A549 (cell line): ENCODE measurements at regions not wholly inside any gene's neighbourhood (a gene's known extent, or its start where the extent isn't known, plus 50 kb on each side); places are given as distances from the start of the nearest gene placed in this dataset.

Source experiments
- CHD4 ChIP-seq: fragments of 200-600 bp; sonication (generic); IDR thresholded peaks from 2 replicates; pipeline ENCODE4 v1.6.1; 2016; ENCODE audit warnings: antibody characterized with exemption, mild to moderate bottlenecking, borderline replicate concordance
- EP300 ChIP-seq, 2 experiments: fragments of >200 bp; sonication (Bioruptor Twin); formaldehyde crosslinking; IDR thresholded peaks; 2 replicates in 1 of 2; 3 replicates in 1 of 2; pipeline ENCODE4 v1.6.1; 2016 to 2017
- TF ChIP-seq, protein P1 (sequence below): fragments of >200 bp; sonication (Bioruptor Twin); formaldehyde crosslinking; IDR thresholded peaks from 3 replicates; pipeline ENCODE4 v1.5.1; 2016
- TF ChIP-seq, protein P2 (sequence below): fragments of 450-650 bp; IDR thresholded peaks from 2 replicates; pipeline ENCODE4 v1.6.1; 2014; ENCODE audit warnings: antibody characterized with exemption
- TF ChIP-seq, protein P3 (sequence below): fragments of 250-450 bp; sonication (Bioruptor Pico); IDR thresholded peaks from 2 replicates; pipeline ENCODE4 v1.5.0; 2021; ENCODE audit warnings: mild to moderate bottlenecking, moderate library complexity, borderline replicate concordance

DNA sequence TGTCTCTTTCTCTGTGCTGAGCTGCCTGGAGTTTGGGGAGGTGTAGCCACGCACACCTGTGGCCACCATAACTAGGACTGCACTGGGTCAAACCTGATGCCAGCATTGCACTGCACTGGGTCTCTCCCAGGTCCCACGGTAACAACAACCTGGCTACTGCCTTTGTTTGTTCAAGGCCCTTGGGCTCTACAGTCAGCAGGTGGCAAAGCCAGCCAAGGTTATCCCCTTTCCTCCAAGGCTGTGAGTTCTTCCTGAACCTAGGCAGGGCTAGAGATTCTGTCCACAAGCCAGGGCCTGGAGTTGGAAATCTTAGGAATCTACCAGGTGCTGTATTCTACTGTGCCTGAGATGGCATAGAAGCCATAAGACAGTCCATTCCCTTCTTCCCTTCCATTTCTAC is 126.7 kb upstream of the MAGEE2 start:
- TF ChIP-seq, protein P1, sequence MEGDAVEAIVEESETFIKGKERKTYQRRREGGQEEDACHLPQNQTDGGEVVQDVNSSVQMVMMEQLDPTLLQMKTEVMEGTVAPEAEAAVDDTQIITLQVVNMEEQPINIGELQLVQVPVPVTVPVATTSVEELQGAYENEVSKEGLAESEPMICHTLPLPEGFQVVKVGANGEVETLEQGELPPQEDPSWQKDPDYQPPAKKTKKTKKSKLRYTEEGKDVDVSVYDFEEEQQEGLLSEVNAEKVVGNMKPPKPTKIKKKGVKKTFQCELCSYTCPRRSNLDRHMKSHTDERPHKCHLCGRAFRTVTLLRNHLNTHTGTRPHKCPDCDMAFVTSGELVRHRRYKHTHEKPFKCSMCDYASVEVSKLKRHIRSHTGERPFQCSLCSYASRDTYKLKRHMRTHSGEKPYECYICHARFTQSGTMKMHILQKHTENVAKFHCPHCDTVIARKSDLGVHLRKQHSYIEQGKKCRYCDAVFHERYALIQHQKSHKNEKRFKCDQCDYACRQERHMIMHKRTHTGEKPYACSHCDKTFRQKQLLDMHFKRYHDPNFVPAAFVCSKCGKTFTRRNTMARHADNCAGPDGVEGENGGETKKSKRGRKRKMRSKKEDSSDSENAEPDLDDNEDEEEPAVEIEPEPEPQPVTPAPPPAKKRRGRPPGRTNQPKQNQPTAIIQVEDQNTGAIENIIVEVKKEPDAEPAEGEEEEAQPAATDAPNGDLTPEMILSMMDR, result no peak
- TF ChIP-seq, protein P2, sequence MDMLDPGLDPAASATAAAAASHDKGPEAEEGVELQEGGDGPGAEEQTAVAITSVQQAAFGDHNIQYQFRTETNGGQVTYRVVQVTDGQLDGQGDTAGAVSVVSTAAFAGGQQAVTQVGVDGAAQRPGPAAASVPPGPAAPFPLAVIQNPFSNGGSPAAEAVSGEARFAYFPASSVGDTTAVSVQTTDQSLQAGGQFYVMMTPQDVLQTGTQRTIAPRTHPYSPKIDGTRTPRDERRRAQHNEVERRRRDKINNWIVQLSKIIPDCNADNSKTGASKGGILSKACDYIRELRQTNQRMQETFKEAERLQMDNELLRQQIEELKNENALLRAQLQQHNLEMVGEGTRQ, result no peak
- TF ChIP-seq EP300 (IDR thresholded peaks at IDR 0.05), result no peak
- no peak for TF ChIP-seq CHD4
- TF ChIP-seq, protein P3, sequence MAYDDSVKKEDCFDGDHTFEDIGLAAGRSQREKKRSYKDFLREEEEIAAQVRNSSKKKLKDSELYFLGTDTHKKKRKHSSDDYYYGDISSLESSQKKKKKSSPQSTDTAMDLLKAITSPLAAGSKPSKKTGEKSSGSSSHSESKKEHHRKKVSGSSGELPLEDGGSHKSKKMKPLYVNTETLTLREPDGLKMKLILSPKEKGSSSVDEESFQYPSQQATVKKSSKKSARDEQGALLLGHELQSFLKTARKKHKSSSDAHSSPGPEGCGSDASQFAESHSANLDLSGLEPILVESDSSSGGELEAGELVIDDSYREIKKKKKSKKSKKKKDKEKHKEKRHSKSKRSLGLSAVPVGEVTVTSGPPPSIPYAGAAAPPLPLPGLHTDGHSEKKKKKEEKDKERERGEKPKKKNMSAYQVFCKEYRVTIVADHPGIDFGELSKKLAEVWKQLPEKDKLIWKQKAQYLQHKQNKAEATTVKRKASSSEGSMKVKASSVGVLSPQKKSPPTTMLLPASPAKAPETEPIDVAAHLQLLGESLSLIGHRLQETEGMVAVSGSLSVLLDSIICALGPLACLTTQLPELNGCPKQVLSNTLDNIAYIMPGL, result no peak
